OCI-LY1 (cell line): ENCODE measurements at regions not wholly inside any gene's neighbourhood (a gene's known extent, or its start where the extent isn't known, plus 50 kb on each side); places are given as distances from the start of the nearest gene placed in this dataset.

Source experiments
- EZH2 ChIP-seq: fragments of 200-600 bp; sonication (generic), shearing (Covaris generic); IDR thresholded peaks from 2 replicates; pipeline ENCODE4 v1.8.0; 2017; ENCODE audit warnings: borderline replicate concordance, mixed run types, mild to moderate bottlenecking, antibody characterized with exemption, low read length, moderate library complexity, mixed read lengths
- TF ChIP-seq, protein P1 (sequence below): fragments of 200-600 bp; sonication (generic), shearing (Covaris generic); IDR thresholded peaks from 2 replicates; pipeline ENCODE4 v1.5.1; 2017; ENCODE audit warnings: mild to moderate bottlenecking, antibody characterized with exemption, low read length, moderate library complexity, mixed read lengths

- TF ChIP-seq, protein P1, sequence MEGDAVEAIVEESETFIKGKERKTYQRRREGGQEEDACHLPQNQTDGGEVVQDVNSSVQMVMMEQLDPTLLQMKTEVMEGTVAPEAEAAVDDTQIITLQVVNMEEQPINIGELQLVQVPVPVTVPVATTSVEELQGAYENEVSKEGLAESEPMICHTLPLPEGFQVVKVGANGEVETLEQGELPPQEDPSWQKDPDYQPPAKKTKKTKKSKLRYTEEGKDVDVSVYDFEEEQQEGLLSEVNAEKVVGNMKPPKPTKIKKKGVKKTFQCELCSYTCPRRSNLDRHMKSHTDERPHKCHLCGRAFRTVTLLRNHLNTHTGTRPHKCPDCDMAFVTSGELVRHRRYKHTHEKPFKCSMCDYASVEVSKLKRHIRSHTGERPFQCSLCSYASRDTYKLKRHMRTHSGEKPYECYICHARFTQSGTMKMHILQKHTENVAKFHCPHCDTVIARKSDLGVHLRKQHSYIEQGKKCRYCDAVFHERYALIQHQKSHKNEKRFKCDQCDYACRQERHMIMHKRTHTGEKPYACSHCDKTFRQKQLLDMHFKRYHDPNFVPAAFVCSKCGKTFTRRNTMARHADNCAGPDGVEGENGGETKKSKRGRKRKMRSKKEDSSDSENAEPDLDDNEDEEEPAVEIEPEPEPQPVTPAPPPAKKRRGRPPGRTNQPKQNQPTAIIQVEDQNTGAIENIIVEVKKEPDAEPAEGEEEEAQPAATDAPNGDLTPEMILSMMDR: no peak
- no peak for TF ChIP-seq EZH2
These were observed 140.1 kb downstream of the TMEM38B start for GRCh38 chr9:105834404-105834803.
